HG02678 (cell line): ENCODE measurements at regions not wholly inside any gene's neighbourhood (a gene's known extent, or its start where the extent isn't known, plus 50 kb on each side); places are given as distances from the start of the nearest gene placed in this dataset.
A peak's percentile ranks its signal among the peaks of the same experiment; 100 is the strongest.
"Not testable (repeated sequence)": the region's sequence is repeated elsewhere in the genome, so short reads cannot be mapped to it uniquely, and the experiment has no call there.

Experiments used
- ATAC-seq: cut with Tn5 transposase; IDR thresholded peaks from one replicate; pipeline ENCODE4 v1.9.1; 2021; ENCODE audit warnings: mild to moderate bottlenecking, moderate library complexity; ENCODE audit not compliant: unreplicated experiment

GRCh38 chr7:35853194-35853593 lies 52.3 kb downstream of the SEPTIN7 start:
- ATAC-seq: not testable (repeated sequence)

- no peak for ATAC-seq
These were observed 53.5 kb downstream of the SEPTIN7 start for GRCh38 chr7:35854311-35854710.

- no peak for ATAC-seq
These were observed 55.3 kb downstream of the SEPTIN7 start for GRCh38 chr7:35856175-35856574.

DNA sequence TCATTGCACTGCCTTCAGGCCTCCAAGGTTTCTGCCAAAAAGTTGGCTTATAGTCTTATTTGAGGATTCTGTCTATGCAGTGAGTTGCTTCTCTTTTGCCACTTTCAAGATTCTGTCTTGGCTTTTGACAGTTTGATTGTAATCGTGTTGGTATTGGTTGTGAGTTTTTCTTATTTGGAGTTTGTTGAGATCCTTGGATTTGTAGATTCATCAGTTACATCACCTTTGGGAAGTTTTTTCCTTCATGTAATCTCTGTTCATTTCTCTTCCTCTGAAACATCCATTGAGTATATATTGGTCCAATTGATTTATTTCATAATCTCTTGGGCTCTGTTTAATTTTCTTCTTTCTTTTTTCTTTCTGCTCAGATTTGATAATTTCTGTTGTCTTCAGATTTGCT lies 59.8 kb downstream of the SEPTIN7 start:
- no peak for ATAC-seq

- ATAC-seq: no peak
These were observed 64.4 kb downstream of the SEPTIN7 start for GRCh38 chr7:35865287-35865686.

GRCh38 chr7:35866186-35866585 lies 65.3 kb downstream of the SEPTIN7 start:
- ATAC-seq: no peak

- ATAC-seq: peak; percentile 41
These were observed 68.3 kb downstream of the SEPTIN7 start for GRCh38 chr7:35869117-35869516.

DNA sequence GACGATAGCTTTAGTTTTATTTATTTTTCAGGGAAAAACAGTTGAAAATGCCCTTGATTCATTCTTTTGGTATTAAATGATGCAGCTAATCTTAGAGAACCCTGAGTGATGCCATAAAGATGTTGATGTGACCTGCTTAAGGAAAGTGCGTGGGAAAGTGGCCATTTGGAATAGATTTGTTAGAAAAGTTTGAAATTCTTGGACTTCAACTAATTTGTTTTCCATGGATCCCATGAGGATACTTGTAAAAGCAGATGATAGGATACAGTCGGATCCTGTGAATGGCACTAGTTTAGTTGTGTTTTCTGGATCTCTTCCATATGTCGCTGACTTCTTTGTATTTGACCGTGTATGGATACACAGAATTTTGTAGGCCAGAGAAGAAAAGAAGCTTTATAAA lies 69.0 kb downstream of the SEPTIN7 start:
- no peak for ATAC-seq

GRCh38 chr7:35871856-35872255 lies 71.0 kb downstream of the SEPTIN7 start:
- no peak for ATAC-seq

DNA sequence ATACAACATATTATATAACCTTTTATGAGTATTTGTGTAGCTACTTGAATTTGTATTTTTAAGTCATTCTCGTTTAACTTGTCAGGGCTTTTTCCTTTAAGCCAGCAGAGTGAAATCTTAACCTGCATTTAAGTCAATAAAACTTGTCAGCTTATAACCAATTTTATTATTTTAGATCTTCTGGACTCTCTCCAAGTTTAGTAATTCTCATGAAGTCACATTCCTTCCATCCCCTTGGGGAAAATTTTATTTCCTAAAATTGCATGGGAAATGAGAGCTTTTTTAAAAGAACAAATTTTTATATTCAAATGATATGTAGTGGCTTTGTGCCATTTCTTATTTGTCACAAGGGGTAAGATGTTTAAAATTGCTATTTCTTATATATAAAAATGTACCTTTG lies 74.0 kb downstream of the SEPTIN7 start:
- no peak for ATAC-seq

DNA sequence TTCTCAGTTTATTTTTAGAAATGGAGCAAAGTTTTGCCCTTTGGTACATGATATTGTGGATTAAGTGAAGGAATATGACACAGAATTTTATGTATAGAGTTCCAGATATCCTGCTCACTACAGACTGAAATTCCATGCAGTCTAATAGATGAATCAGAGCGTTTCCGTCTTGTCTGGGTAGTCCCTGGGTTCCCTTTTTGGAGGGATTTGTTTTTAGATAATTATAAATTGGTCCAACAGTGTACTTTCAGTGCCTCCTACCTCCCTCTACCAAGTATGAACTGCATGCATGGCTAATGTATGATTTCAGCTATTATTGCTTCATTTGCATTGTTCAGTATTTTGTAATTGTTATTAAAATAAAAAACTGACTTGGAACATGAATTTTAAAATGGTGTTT lies 74.4 kb downstream of the SEPTIN7 start:
- no peak for ATAC-seq

- ATAC-seq: no peak
These were observed 77.5 kb downstream of the SEPTIN7 start for GRCh38 chr7:35878351-35878750.

DNA sequence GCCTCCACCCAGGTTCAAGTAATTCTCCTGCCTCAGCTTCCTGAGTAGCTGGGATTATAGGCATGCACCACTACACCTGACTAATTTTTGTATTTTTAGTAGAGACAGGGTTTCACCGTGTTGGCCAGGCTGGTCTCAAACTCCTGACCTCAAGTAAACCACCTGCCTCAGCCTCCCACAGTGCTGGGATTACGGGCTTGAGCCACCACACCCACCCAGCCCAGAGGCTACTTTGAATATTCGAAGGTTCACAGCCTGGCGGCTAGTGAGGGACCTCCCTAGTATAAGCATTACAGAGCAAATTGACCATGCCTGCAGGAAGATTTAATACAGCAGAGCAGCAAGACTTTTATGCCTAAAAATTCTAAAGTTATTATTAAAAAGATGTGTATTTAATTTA lies 86.6 kb downstream of the SEPTIN7 start:
- not testable (repeated sequence) for ATAC-seq

- no peak for ATAC-seq
These were observed 88.1 kb downstream of the SEPTIN7 start for GRCh38 chr7:35889001-35889400.

DNA sequence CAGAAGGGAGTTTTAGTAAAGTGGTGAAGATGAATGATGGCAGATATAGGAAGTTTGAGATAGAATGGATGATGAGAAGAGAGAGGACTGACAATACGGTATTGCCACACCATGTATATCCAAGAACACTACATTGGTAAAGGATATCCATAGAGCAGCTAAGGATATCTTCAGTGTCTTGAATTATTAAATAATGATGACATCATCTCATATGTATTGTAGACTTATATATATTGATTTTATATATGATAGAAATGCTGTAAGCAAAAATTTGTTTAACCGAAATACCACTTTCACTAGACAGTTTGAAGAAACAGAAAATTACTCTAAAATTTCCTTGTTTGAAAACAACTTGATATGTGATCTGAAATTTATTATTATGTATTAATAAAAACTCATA lies 89.0 kb downstream of the SEPTIN7 start:
- no peak for ATAC-seq

- no peak for ATAC-seq
These were observed 90.4 kb downstream of the SEPTIN7 start for GRCh38 chr7:35891004-35891830.

- ATAC-seq: no peak
These were observed 92.8 kb downstream of the SEPTIN7 start for GRCh38 chr7:35893649-35894048.

DNA sequence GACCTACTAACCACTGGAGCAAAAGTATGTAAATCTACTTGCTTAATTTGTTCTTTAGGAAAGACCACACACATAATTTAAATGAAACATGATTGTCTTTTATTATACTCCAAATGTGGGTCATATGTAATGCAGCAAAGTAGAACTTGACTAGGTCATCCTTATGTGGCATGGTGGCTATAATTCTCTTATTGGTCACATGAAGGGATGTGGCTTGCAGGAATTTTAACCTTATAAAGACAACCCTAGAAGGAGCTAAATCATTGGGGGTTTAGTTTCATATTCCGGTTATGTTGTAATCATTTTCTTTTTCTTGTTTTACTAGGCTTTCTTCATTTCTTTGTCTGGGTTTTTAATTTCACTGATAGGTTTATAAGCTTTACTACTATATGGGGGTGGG lies 93.9 kb downstream of the SEPTIN7 start:
- ATAC-seq: no peak

DNA sequence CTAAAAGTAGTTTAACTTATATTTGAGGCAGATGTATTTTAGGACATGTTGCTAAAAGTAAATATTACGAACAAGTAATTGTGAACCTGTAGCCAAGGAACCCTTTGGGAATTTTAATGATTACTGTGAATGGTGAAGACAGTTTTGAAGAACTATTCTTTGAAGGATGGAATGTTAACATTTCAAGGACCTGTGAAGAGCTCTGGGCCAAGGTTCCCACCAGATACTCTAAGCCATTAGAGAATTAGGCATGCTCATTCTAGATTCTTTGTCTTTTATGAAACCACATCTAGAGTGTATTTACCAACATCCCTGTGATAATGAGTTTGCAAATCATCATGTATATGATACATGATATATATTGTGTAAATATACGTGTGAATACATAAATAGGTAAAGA lies 99.8 kb downstream of the SEPTIN7 start:
- no peak for ATAC-seq

GRCh38 chr7:35905555-35905954 lies 104.7 kb downstream of the SEPTIN7 start:
- ATAC-seq: no peak

GRCh38 chr7:35906191-35906908 lies 105.5 kb downstream of the SEPTIN7 start:
- peak; percentile 90 for ATAC-seq
